HTR-8/SVneo (cell line): ENCODE measurements at regions not wholly inside any gene's neighbourhood (a gene's known extent, or its start where the extent isn't known, plus 50 kb on each side); places are given as distances from the start of the nearest gene placed in this dataset.
A peak's percentile ranks its signal among the peaks of the same experiment; 100 is the strongest.
"Not testable (repeated sequence)": the region's sequence is repeated elsewhere in the genome, so short reads cannot be mapped to it uniquely, and the experiment has no call there.

Source experiments
- DNase-seq: peaks from one replicate; pipeline ENCODE4 v3.0.0; 2011; ENCODE audit warnings: low spot score, mixed read lengths; ENCODE audit not compliant: insufficient read length
- FAIRE-seq: peaks from 2 replicates; lab custom pipeline; 2011; peaks lifted over from hg19 to GRCh38; lab: Jason Lieb, UNC

GRCh38 chr21:27326301-27326700 is 359.4 kb upstream of the ADAMTS5 start:
- FAIRE-seq = no peak

GRCh38 chr21:27323331-27323730 is 356.4 kb upstream of the ADAMTS5 start:
- FAIRE-seq (no peak), DNase-seq (no peak)

More at GRCh38 chr21:27326301-27326700, 359.4 kb upstream of the ADAMTS5 start:
- no peak for DNase-seq

DNA sequence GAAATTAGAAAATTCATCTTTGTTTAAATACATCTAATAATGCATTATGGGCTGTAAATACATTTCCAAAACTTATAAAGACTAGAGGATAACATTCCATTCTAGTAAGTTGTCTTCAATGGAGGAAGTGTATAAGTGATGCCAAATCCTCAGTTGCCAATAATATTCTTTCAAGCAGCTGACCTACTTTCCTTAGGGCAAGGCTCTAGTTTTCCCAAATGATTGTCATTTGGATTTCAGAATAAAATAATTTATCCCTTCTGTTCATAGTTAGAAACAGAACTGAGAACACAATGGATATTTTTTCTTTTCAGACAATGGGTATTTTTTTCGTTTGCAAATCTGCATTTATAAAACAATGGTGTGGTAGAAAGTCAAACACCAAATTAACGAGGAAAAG is 354.9 kb upstream of the ADAMTS5 start:
- FAIRE-seq = no peak
- DNase-seq = no peak

GRCh38 chr21:27320868-27321267 is 354.0 kb upstream of the ADAMTS5 start:
- FAIRE-seq = no peak
- DNase-seq = no peak

GRCh38 chr21:27317601-27318000 is 350.7 kb upstream of the ADAMTS5 start:
- not testable (repeated sequence) for DNase-seq, FAIRE-seq

GRCh38 chr21:27315373-27315772 is 348.5 kb upstream of the ADAMTS5 start:
- DNase-seq = no peak
- FAIRE-seq = no peak

DNA sequence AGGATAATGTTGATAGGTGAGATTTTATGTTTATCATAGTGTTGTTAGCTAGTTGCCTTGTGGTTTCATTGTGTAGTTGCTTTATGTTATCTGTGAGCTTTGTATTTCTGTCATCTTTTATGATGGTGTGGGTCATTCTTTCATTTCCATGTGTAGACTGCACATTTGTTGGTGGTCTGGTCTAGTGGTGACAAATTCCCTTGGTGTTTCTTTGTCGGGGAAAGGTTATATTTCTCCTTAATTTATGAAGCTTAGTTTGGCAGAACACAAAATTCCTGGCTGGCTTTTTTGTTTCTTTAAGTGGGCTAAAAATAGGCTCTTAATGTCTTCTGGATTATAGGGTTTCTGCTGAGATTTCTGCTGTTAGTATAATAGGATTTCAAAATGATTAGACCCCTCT is 347.2 kb upstream of the ADAMTS5 start:
- no peak for FAIRE-seq

GRCh38 chr21:27306791-27307775 is 340.2 kb upstream of the ADAMTS5 start:
- no peak for DNase-seq
- FAIRE-seq = no peak

More for the DNA sequence above, 347.2 kb upstream of the ADAMTS5 start:
- no peak for DNase-seq

- FAIRE-seq = no peak
- no peak for DNase-seq
Measured at GRCh38 chr21:27306206-27306605, 339.3 kb upstream of the ADAMTS5 start.

- FAIRE-seq = no peak
- DNase-seq = no peak
Measured at GRCh38 chr21:27301220-27301619, 334.3 kb upstream of the ADAMTS5 start.

- FAIRE-seq (no peak), DNase-seq (no peak)
Measured at GRCh38 chr21:27300770-27301169, 333.9 kb upstream of the ADAMTS5 start.

DNA sequence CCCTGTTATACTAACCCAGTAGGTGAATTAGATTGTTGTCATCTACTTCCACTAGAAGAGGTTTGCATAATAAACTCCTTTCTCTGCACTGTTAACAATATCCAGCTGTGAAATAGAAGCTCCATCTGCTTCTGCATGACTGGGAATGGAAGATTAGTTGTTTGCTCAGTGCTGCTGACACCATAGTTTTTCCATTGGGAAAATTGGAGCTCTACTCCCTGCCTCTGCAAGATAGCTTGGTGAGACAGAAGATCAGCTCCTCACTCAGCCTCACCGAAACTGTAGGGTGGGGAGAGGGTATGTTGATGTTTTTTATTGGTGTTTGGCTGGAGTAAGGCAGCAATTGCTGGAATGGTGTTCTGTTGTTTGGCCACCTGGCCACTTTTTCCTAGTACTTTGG is 331.6 kb upstream of the ADAMTS5 start:
- DNase-seq (no peak), FAIRE-seq (no peak)

GRCh38 chr21:27293239-27293638 is 326.4 kb upstream of the ADAMTS5 start:
- DNase-seq (no peak), FAIRE-seq (no peak)

DNA sequence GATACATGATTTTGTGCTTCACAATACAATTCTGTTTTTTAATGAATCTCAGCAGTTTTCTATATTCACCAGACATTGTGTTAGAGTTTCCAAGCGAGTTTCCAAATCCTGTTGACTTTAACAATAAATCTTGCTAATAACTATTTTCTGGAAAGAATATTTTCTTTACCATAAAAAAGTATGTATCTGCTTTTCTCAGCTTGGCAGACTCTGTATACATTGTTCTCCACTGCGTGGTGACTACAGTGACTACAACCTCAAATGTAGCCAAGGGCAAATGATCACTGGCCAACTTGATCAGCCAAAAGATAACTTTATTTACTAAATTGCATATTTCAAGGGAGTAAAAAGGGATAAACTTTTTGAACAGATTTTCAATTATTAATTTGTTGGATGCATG is 325.9 kb upstream of the ADAMTS5 start:
- DNase-seq = no peak
- FAIRE-seq = no peak

DNA sequence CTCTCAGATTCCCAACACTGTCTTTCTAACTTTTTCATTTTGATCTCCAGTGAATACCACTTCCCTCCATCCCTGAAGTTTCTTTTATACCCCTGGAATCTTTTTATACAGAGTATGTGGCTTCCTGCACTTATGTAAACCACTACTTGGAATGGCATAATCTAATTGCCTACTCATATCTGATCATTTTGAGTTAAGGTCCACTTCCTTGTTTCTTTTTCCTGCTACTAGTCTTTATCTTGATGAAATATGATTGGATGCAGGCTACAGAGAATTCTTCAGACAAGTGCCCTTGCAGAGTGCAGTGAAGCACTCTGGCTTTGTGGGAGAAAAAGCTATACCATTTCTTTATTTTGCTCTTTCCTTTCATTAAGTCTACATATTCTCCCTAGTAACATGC is 325.3 kb upstream of the ADAMTS5 start:
- no peak for DNase-seq
- FAIRE-seq = no peak

DNA sequence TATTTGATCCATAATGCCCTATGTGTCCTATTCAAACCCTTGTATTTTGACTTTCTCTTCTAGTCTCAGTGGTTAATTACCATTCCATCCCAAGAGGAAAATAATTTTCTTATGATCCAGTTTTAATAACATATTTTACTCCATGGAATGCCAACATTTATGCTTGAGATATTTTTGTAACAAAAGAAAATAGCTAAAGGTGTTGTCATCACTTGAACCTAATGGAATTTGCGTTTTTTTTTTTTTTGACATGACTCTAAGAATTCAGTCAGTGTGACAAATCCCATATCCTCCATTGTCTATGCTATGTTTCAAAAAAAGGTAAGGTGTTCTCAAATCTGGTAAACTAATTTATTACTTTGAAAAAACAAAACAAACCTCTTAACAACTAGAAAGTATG is 324.1 kb upstream of the ADAMTS5 start:
- DNase-seq (no peak), FAIRE-seq (no peak)

GRCh38 chr21:27290028-27290427 is 323.1 kb upstream of the ADAMTS5 start:
- DNase-seq (no peak), FAIRE-seq (no peak)

GRCh38 chr21:27286760-27287159 is 319.9 kb upstream of the ADAMTS5 start:
- no peak for DNase-seq
- FAIRE-seq = no peak

DNA sequence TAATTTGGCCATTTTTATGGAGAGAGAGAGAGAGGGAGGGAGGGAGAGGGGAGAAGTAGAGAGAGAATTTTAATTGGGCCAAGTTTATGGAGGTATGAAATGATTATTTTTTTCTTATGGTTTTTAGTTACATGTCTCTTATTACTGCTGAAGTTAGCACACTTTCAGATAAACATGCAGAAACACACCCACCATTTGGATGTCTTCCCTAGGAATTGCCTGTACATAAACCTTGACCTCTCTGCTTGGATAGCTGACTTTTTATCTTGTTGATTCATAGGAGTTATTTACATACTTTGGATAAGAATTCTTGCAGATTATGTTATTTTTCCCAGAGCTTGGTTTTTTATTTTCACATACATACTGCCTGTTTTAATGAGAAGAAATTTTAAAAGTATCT is 310.2 kb upstream of the ADAMTS5 start:
- DNase-seq (no peak), FAIRE-seq (no peak)

DNA sequence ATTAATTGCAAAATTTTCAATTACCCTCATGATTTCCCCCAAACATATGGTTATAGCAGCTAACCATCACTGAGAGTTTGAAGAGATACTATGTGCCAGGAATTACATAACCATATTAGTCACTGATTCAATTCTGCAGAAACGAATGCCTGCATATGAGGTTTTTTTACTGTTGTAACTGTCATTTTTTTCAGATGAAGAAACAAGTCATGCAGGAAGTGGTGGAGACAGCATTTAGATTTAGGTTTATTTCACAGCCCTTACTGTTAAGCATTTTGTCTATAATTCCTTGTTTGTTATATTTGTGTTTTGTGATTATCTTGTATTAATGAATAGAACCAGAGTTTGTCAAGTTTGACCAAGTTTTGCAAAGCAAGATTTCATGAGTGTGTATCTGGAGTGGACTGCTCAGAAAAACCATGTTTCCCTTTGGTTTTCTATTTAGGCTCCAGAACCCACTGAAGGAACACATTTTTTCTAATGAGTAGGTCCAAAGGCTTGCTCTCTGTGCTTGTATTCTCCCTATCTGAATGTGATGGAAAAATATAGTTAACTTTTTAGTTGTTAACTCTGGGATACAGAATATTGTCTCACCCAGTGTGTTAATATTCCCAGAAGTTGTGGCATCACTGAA is 308.5 kb upstream of the ADAMTS5 start:
- DNase-seq (peak; percentile 56), FAIRE-seq (no peak)

DNA sequence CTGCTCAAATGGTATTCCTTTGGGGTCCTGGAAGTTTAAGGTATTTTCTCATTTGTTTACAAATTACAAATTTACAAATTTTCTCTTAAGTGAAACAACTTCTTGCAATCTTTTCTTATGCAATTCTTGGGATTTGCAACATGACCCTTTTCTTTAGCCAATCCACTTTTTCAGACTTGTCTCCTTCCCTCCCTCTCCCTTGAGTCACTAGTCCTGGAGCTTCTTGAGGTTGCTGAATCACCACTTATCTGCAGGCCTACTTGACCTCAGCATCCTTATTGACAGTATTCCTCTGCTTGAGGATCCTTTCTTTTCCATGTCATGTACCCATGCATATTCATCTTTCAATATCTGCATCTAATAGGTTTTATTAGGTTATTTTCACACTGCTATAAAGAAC is 302.8 kb upstream of the ADAMTS5 start:
- DNase-seq (peak; percentile 21), FAIRE-seq (no peak)
